Left kidney (tissue), 1 donor: ENCODE measurements at regions not wholly inside any gene's neighbourhood (a gene's known extent, or its start where the extent isn't known, plus 50 kb on each side); places are given as distances from the start of the nearest gene placed in this dataset.

Experiments
- DNase-seq: peaks from one replicate; pipeline ENCODE4 v3.0.0-alpha.2; 2013

- no peak for DNase-seq
Measured at GRCh38 chr5:68480335-68480940, 264.9 kb downstream of the PIK3R1 start.

- no peak for DNase-seq
Measured at GRCh38 chr5:68482199-68482598, 266.6 kb downstream of the PIK3R1 start.

DNA sequence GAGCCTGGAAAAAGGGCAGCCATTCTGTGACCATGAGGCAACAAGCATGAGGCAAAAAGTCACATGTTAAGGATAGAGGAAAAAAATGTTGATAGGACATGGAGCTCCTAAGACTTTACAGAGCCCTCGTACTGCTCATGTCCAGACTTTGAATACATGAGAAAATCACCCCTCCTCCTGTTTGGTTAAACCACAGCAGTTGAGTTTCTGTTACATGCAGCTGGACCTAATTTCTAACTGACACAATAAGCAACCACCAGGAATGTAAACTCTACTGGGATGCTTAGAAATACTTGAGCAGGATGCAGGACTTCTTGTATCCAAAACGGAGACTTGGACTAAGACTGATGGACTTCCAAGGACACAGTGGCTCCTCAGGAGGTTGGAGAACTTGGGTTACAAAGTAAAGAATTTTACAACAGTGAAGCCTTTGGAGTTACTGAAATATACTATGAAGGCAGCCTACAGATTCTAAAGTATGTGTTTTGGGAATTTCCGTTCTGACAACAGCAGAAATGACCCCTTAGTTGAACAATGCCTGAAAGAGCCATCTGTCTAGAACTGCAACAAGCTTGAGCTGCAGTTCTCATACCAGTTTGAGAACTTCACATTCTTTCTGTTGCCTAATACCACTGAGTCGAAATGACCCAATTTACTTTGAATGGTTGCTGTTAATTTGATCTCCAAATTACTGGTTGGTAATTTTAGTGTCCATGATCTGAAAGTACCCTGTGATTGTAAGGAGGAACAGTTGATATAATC lies 268.9 kb downstream of the PIK3R1 start:
- no peak for DNase-seq

DNA sequence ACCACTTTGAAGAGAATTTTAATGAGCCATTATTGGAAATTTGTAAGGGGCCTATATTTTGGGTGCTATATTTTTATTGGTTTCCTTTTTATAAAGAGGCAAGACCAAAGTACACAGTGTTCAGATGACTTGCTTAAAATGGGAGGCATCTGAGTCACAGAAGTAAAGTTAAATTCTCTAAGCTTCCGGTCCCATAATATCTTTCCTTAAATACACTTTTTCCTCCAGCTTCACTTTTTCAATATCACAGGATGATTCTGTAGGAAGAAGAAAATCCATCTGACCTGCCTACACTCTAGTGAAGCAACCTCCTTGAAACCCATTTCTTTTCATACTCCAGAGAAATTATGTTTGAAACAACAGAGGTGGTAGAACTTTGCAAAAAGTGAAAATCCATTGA lies 274.0 kb downstream of the PIK3R1 start:
- DNase-seq, result no peak

GRCh38 chr5:68490406-68490805 lies 274.9 kb downstream of the PIK3R1 start:
- peak; percentile 43 for DNase-seq

GRCh38 chr5:68494771-68495170 lies 279.2 kb downstream of the PIK3R1 start:
- no peak for DNase-seq

DNA sequence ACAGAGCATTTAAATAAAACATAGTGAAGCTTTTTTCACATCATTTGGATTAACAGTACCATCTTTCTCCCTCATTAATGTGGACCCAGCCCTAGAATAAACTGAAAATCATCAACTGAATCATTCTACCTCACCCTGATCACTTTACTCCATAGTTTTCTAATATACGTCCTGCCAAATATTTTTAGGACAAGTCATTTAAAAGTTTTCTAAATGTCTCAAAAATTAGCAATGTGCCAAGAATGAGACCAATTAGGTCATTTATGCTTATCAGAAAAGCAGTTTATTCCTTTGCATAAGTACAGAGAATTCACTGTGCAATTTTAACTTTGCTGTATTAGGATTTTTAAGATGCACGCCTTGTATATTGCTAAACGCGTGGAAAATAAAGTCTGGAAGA lies 284.4 kb downstream of the PIK3R1 start:
- DNase-seq, result no peak

- no peak for DNase-seq
Measured at GRCh38 chr5:68500813-68501212, 285.3 kb downstream of the PIK3R1 start.

DNA sequence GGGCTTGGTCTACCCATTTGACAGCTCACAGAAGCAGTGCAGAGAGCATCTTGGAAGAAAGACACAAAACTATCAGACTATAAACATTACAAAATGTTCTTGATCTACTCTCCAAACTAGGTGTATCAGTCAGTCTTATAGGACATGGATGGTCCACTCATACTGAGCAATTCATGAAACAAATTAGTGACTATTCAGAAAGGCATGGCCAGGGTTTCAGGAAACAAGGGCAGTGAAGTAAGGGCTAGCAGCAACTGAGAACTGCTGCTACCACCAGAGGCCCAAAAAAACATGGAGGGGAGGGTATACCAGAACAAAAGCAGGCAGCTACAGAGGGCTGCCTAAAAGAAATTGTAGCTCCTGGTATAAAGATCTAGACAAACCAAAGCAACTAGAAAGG lies 287.0 kb downstream of the PIK3R1 start:
- DNase-seq, result no peak

DNA sequence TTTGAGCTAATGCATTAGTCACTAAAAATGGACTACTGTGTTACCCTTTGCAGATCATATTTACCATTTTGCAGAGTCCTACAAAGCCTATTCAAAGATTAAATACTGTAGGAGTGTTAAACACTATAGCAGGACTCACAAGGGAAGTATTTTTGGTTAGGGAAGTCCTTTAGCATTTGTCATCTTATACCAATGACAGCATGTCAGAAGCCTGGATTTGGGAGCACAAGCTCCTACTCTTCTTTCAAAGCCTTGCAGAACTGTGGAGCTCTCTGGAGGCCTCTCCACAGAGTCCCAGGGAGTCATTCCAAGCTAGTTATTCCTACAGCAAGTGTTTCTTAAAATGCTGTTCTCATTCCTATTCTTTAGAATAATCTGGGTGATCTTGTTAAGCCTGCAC lies 288.8 kb downstream of the PIK3R1 start:
- DNase-seq, result no peak

GRCh38 chr5:68505917-68506860 lies 290.6 kb downstream of the PIK3R1 start:
- no peak for DNase-seq

DNA sequence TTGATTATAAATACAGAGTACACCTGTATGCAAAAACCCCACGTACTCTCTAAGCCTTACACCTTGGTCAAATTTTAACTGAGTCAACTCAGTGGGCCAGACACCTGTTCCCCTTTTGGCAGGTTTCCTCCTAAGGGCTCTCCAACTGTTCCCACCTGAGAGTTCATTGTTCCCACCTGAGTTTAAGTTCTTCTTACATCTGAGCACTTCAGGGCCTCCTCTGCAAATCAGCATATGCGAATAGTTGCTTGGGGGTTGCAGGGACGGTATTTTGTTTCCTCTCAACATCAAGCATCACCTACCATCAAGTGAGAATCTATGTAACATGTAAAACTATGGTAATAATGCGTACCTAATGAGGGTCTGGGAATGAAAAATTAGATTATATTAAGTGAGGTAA lies 300.0 kb downstream of the PIK3R1 start:
- DNase-seq, result no peak

GRCh38 chr5:68518286-68518685 lies 302.7 kb downstream of the PIK3R1 start:
- DNase-seq, result no peak

GRCh38 chr5:68519143-68519542 lies 303.6 kb downstream of the PIK3R1 start:
- DNase-seq, result no peak

DNA sequence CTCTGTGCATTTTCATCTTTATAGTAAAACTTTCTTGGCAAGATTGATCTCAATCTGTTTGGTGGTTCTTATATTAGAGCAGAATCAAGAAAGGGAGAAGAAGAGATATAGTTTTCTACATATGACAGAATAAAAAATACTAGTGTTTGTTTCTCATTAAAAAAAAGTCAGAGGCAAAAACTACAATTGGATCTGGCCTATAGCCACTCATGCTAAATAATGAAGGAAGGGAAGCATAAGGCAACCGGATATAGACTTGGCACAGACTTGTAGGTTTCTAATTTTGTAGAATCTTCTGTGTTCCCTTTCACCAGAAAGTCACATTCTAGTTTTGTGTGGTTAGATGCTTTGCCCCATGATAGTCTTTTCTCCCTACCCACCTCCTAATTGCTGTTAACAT lies 306.2 kb downstream of the PIK3R1 start:
- DNase-seq, result no peak

- no peak for DNase-seq
Measured at GRCh38 chr5:68522863-68523262, 307.3 kb downstream of the PIK3R1 start.

GRCh38 chr5:68528821-68529273 lies 313.3 kb downstream of the PIK3R1 start:
- DNase-seq, result no peak

DNA sequence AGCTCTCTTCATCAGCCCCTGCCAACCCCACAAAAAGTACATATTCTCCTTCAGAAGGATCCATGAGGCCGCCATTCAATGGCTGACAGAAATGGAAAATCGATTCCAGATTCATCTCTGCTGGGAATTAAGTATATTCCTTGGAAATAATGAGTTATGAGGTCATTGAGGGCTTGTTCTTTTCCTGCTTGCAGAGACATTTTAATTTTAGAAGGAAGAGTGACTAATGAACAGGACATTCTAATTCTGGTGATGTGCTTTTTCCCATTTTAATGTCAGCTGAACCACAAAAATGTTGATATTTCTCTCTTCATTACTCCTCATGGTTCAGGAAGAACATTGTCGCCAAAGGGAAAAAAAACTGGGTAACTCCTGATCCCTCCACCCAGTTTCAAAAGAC lies 314.0 kb downstream of the PIK3R1 start:
- DNase-seq, result no peak

DNA sequence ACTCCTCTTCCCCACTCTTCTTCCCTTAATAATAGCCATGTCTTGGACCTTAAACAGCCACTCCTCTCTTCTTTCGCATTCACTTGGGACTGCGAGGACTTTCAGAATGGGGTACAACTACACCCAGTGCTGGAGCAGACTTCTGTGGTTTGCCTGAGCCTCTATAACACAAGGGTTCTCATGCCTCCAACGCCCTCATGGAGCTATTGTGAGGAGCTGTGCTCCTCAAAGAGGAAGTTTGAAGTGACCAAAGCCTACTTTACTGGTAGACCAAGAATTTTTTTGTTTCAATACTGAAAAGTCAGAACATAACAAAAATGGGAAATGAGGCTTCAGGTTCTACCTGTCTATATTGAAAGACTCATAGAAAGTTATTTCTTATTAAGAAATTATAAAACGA lies 316.4 kb downstream of the PIK3R1 start:
- DNase-seq, result no peak

- DNase-seq, result no peak
Measured at GRCh38 chr5:68533051-68533450, 317.5 kb downstream of the PIK3R1 start.

DNA sequence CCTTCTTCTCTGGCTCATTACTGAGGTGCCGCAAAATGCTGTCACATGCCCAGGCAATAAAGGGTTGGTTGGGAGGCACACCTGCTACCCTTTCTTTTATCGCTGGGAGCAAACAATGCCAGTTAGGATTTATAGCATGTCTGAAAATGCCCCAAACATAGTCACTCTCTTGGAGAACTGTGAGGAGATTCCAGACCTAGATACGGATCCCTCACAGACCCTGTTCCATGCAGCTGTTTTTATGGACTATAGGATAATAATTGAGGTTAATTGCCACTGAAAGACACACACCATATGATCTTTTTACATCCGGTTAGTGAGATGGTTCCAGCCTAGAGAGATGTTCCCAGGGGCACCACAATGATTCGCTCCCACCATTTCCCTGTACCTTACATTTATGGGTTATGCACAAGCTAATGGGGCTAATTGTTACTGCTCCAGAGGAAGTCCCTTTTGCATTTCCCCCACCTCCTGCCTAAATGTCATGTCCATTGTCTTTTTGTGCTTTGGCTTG lies 318.1 kb downstream of the PIK3R1 start:
- no peak for DNase-seq

DNA sequence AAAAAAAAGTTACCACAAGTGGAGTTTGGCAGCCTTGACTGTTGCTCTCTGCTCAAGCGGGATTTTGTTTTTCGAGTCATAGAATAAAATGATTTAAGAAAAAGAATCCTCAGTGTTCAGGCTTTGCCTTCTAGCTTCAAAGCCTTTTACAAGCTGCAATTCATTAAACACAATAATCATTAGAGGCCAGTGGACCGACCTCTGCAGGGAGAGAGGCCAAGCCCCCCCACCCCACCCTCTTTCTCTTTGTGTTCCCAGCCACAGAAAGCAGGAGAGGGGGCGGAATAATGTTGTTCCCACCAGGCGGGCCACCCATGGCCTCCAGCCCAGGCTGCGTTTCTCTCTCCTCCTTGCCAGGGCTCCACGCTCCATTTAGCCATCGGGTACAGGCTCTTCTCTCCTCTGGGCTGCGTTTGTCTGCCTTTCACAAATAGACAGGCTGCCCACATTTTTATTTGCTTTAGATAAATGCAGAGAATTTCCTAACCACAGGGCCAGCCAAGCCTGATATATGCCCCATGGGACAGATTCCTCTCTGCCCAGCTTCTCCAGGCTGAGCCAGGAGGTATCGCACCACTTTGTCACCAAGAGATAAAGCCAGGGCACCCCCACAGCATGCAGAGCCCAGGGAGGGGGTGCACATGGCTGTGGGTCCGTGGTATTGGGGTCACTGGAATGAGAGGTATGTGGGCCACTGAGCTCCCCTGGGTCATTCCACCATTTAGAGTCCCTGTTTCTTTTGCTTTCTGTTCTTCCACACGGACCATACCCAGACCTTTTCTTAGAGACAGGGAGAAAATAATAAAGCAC lies 318.8 kb downstream of the PIK3R1 start:
- no peak for DNase-seq
